ENCODE measurements at regions not wholly inside any gene's neighbourhood (a gene's known extent, or its start where the extent isn't known, plus 50 kb on each side); places are given as distances from the start of the nearest gene placed in this dataset.

DNA sequence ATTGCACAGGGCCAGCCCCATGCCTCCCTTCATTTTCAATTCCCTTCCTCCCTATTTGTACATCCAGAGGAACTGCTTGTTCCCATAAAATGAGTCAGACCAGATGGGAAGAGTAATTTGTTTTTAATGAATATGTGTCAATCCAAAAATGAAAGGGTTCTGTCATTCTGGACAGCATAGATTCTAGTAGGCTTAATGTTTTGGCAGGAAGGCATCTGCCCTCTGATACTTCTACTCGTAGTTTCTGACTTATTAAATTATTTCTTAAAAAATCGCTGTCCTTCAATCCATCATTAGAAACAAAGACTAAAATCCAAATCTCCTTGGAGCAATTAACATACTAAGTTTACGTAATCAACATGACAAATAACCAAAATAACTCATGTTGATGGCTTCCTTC lies 665.5 kb downstream of the TENT5A start:
- TF ChIP-seq, protein P1, sequence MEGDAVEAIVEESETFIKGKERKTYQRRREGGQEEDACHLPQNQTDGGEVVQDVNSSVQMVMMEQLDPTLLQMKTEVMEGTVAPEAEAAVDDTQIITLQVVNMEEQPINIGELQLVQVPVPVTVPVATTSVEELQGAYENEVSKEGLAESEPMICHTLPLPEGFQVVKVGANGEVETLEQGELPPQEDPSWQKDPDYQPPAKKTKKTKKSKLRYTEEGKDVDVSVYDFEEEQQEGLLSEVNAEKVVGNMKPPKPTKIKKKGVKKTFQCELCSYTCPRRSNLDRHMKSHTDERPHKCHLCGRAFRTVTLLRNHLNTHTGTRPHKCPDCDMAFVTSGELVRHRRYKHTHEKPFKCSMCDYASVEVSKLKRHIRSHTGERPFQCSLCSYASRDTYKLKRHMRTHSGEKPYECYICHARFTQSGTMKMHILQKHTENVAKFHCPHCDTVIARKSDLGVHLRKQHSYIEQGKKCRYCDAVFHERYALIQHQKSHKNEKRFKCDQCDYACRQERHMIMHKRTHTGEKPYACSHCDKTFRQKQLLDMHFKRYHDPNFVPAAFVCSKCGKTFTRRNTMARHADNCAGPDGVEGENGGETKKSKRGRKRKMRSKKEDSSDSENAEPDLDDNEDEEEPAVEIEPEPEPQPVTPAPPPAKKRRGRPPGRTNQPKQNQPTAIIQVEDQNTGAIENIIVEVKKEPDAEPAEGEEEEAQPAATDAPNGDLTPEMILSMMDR (conservative IDR thresholded peaks at IDR 0.05 in 1 of 2, IDR thresholded peaks at IDR 0.05 in 1 of 2; ENCODE audit: extremely low read depth in 1 of 2, insufficient read depth in 1 of 2, low read depth in 1 of 2, low read length in 2 of 2) = no peak
- no peak for TF ChIP-seq EZH2 (IDR thresholded peaks at IDR 0.05; ENCODE audit: borderline replicate concordance, low read length)
